ENCODE measurements at regions not wholly inside any gene's neighbourhood (a gene's known extent, or its start where the extent isn't known, plus 50 kb on each side); places are given as distances from the start of the nearest gene placed in this dataset.

GRCh38 chr2:56130463-56131070, 53.2 kb upstream of the CCDC85A start:
- intact Hi-C loops (cut with DNase I) = loop anchor here (10.0 kb wide), 1 partner anchor 116 kb away; no protein-coding TSS in a partner anchor
- peak in 31 of 42 donors; percentile 10 to 76 (median 45) for DNase-seq

GRCh38 chr2:56132138-56132537, 51.7 kb upstream of the CCDC85A start:
- intact Hi-C loops (cut with DNase I) = loop anchor here (10.0 kb wide), 1 partner anchor 117 kb away; no protein-coding TSS in a partner anchor
- peak in 5 of 42 donors; percentile 14 to 54 (median 24) for DNase-seq

DNA sequence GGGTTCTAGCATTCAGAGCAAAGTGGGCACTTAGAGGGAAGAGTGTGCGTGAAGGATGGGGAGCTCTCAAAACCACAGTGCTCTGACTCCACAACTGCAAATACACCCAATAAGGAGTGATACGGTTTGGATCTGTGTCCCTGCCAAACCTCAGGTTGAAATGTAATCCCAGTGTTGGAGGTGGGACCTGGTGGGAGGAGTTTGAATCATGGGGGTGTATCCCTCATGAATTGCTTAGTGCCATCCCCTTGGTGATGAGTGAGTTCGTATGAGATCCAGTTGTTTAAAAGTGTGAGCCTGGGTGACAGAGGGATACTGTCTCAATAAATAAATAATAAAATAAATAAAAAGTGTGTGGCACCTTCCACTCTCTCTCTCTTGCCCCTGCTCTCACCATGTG, 50.3 kb upstream of the CCDC85A start:
- no peak for DNase-seq
- intact Hi-C loops (cut with DNase I) = loop anchor here (10.0 kb wide), 1 partner anchor 119 kb away; no protein-coding TSS in a partner anchor

- intact Hi-C loops (cut with DNase I) = loop anchor here (10.0 kb wide), 1 partner anchor 119 kb away; no protein-coding TSS in a partner anchor
- DNase-seq = no peak
These were observed 49.7 kb upstream of the CCDC85A start for GRCh38 chr2:56133931-56134629.

All from head of caudate nucleus (tissue), 42 donors.